ENCODE measurements at regions not wholly inside any gene's neighbourhood (a gene's known extent, or its start where the extent isn't known, plus 50 kb on each side); places are given as distances from the start of the nearest gene placed in this dataset.
"Not testable (repeated sequence)": the region's sequence is repeated elsewhere in the genome, so short reads cannot be mapped to it uniquely, and the experiment has no call there.

GRCh38 chr13:56700324-56700723 lies 440.4 kb upstream of the PRR20A start:
- Mint-ChIP-seq H3K4me3 (no peak overlapping the region), H3K4me1 (ENCODE audit: low read depth) (no peaks in the 10 kb centered on the region), H3K36me3 (ENCODE audit: low read depth) (no peaks in the 10 kb centered on the region), H3K27me3 (ENCODE audit: insufficient read depth) (no peaks in the 10 kb centered on the region), H3K9me3 (peaks cover 18% of the 10 kb centered on the region), H3K27ac (no peak overlapping the region)
- intact Hi-C loops (cut with micrococcal nuclease), result no loop called here
- no peak for DNase-seq (ENCODE audit: low spot score)

DNA sequence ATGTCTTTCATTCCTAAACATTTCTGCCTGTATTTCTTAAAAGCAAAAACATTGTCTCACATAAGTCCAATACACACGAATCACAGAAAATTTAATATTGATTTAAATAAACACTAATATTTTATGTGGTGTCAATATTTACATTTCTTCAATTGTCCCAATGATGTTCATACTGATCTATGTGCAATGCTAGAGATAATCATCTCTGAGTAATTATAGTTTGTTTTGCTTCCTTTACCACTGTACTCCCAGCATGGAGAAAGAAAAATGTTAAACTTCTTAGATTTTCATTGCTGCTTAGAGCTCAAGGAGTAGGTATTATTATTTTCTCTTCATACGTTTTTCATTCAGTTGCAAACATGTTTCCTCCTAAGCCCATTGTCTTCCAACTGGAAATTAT lies 434.2 kb upstream of the PRR20A start:
- intact Hi-C loops (cut with micrococcal nuclease), result no loop called here
- no peak for DNase-seq (ENCODE audit: low spot score)

DNA sequence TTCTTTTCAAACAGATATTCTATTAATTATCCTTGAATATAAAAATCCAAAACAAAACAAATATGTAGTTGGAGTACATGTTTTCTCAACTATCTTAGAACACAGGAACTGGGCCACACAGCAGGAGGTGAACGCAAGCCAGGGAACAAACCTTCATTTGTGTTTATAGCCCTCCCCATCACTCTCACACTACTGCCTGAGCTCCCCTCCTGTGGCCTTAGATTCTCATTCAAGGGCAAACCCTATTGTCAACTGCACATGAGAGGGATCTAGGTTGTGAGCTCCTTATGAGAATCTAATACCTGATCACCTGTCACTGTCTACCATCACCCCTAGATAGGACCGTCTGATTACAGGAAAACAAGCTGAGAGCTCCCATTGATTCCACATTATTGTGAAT lies 427.1 kb upstream of the PRR20A start:
- intact Hi-C loops (cut with micrococcal nuclease), result no loop called here
- Mint-ChIP-seq H3K36me3 (ENCODE audit: low read depth) (no peaks in the 10 kb centered on the region), H3K9me3 (peaks cover 12% of the 10 kb centered on the region), H3K4me1 (ENCODE audit: low read depth) (no peaks in the 10 kb centered on the region), H3K27me3 (ENCODE audit: insufficient read depth) (no peaks in the 10 kb centered on the region), H3K4me3 (no peak overlapping the region), H3K27ac (no peak overlapping the region)
- DNase-seq (ENCODE audit: low spot score), result no peak

More for the DNA sequence above, 434.2 kb upstream of the PRR20A start:
- H3K27me3 Mint-ChIP-seq (ENCODE audit: insufficient read depth), result no peaks in the 10 kb centered on the region
- H3K27ac Mint-ChIP-seq, result no peak overlapping the region
- no peaks in the 10 kb centered on the region for H3K36me3 Mint-ChIP-seq (ENCODE audit: low read depth)
- H3K4me3 Mint-ChIP-seq, result no peak overlapping the region
- peaks cover 14% of the 10 kb centered on the region for H3K9me3 Mint-ChIP-seq
- H3K4me1 Mint-ChIP-seq (ENCODE audit: low read depth), result no peaks in the 10 kb centered on the region

GRCh38 chr13:56718791-56719190 lies 421.9 kb upstream of the PRR20A start:
- H3K27me3 Mint-ChIP-seq (ENCODE audit: insufficient read depth), result no peaks in the 10 kb centered on the region
- H3K27ac Mint-ChIP-seq, result no peak overlapping the region
- H3K4me1 Mint-ChIP-seq (ENCODE audit: low read depth), result no peaks in the 10 kb centered on the region
- DNase-seq (ENCODE audit: low spot score), result no peak
- no peak overlapping the region for H3K4me3 Mint-ChIP-seq
- intact Hi-C loops (cut with micrococcal nuclease), result no loop called here
- H3K9me3 Mint-ChIP-seq, result peaks cover 14% of the 10 kb centered on the region
- H3K36me3 Mint-ChIP-seq (ENCODE audit: low read depth), result no peaks in the 10 kb centered on the region

- Mint-ChIP-seq H3K4me1 (ENCODE audit: low read depth) (no peaks in the 10 kb centered on the region), H3K36me3 (ENCODE audit: low read depth) (no peaks in the 10 kb centered on the region), H3K9me3 (peaks cover 10% of the 10 kb centered on the region), H3K27ac (no peak overlapping the region), H3K27me3 (ENCODE audit: insufficient read depth) (no peaks in the 10 kb centered on the region), H3K4me3 (no peak overlapping the region)
- intact Hi-C loops (cut with micrococcal nuclease), result no loop called here
- DNase-seq (ENCODE audit: low spot score), result no peak
Observed at GRCh38 chr13:56720841-56721240, 419.9 kb upstream of the PRR20A start.

DNA sequence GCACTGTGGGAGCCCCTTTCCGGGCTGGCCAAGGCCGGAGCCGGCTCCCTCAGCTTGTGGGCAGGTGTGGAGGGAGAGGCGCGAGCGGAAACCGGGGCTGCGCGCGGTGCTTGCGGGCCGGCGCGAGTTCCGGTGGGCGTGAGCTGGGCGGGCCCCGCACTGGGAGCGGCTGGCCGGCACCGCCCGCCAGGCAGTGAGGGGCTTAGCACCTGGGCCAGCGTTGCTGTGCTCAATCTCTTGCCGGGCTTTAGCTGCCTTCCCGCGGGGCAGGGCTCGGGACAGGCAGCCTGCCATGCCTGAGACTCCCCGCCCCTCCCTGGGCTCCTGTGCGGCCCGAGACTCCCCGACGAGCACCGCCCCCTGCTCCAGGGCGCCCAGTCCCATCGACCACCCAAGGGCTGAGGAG lies 405.2 kb upstream of the PRR20A start:
- intact Hi-C loops (cut with micrococcal nuclease), result no loop called here
- Mint-ChIP-seq H3K9me3 (peaks cover 20% of the 10 kb centered on the region), H3K27me3 (ENCODE audit: insufficient read depth) (no peaks in the 10 kb centered on the region), H3K4me1 (ENCODE audit: low read depth) (no peaks in the 10 kb centered on the region), H3K27ac (no peak overlapping the region), H3K36me3 (ENCODE audit: low read depth) (no peaks in the 10 kb centered on the region), H3K4me3 (no peak overlapping the region)
- DNase-seq (ENCODE audit: low spot score), result no peak

- no peak for DNase-seq (ENCODE audit: low spot score)
- Mint-ChIP-seq H3K4me1 (ENCODE audit: low read depth) (no peaks in the 10 kb centered on the region), H3K4me3 (no peak overlapping the region), H3K9me3 (peaks cover 20% of the 10 kb centered on the region), H3K36me3 (ENCODE audit: low read depth) (no peaks in the 10 kb centered on the region), H3K27ac (no peak overlapping the region), H3K27me3 (ENCODE audit: insufficient read depth) (no peaks in the 10 kb centered on the region)
- intact Hi-C loops (cut with micrococcal nuclease), result no loop called here
Observed at GRCh38 chr13:56736966-56737365, 403.8 kb upstream of the PRR20A start.

DNA sequence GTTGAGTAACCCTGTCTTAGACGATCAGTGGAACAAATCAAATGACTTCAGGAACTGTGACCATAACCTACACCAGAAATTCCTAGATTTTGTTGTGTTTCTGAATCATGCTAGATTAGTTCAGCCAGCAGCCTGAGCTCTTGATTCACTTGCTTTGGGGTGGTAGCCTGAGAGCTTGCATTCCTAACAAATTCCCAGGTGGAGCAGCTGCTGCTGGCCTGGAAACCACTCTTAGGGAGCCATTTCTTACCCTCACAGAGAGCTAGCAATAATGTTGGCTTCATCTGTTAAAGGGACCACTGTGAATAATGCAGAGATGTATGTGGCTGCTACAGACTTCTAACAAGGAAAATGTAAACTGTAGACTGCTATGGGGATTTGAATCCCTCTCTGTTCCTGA lies 388.1 kb upstream of the PRR20A start:
- H3K4me1 Mint-ChIP-seq (ENCODE audit: low read depth), result no peaks in the 10 kb centered on the region
- no peak for DNase-seq (ENCODE audit: low spot score)
- no peak overlapping the region for H3K27ac Mint-ChIP-seq
- H3K27me3 Mint-ChIP-seq (ENCODE audit: insufficient read depth), result no peaks in the 10 kb centered on the region
- intact Hi-C loops (cut with micrococcal nuclease), result no loop called here
- H3K4me3 Mint-ChIP-seq, result no peak overlapping the region
- H3K36me3 Mint-ChIP-seq (ENCODE audit: low read depth), result no peaks in the 10 kb centered on the region
- H3K9me3 Mint-ChIP-seq, result peaks cover 14% of the 10 kb centered on the region

DNA sequence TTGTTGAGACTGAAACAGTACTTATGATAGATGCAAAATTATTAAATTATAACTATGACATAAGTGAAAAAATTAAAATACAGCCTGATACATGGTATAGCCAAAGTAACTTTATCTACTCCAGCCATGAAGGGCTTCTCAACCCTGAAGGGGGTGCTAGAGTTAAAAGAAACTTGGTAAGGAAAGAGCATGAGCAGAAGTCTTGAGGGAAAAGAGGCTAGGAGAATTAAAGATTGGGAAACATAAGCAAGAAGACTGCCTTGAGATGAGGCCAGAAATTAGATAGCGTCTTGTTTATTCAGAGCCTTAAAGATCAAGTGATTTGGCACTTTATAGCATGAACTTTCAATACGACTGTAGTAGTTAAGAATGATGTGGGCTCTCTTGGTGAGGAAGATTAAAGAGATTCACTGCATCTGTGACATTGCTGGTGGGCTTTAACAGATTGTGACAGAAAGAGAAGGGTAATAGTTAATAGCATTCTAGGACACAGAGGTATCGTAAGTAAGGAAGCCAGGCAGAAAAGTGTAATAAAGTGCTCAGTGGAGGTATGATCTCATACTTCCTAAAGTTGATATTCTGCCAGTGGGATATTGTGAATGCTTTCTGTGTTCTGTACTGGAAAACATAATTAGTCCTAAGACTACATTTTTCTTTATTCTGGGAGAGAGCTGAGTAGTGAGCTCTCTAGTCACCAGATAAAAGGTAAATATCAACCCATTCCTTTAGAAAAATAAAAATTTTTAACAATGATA lies 385.4 kb upstream of the PRR20A start:
- DNase-seq (ENCODE audit: low spot score), result no peak
- Mint-ChIP-seq H3K4me1 (ENCODE audit: low read depth) (no peaks in the 10 kb centered on the region), H3K27ac (no peak overlapping the region), H3K36me3 (ENCODE audit: low read depth) (no peaks in the 10 kb centered on the region), H3K27me3 (ENCODE audit: insufficient read depth) (no peaks in the 10 kb centered on the region), H3K4me3 (no peak overlapping the region), H3K9me3 (peaks cover 15% of the 10 kb centered on the region)
- intact Hi-C loops (cut with micrococcal nuclease), result no loop called here

DNA sequence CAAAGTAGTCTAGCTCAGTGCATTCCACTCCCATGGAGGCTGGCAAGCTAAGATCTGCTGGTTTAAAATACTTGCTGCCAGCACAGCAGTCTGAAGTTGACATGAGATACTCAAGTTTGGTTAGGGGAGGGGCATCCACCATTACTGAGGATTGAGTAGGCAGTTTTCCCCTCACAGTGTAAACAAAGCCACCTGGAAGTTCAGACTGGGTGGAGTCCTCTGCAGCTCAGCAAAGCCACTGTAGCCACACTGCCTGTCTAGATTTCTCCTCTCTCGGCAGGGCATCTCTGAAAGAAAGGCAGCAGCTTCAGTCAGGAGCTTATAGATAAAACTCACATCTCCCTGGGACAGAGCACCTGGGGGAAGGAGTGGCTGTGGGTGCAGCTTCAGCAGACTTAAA lies 377.4 kb upstream of the PRR20A start:
- H3K27me3 Mint-ChIP-seq (ENCODE audit: insufficient read depth); H3K4me1 Mint-ChIP-seq (ENCODE audit: low read depth); DNase-seq (ENCODE audit: low spot score); intact Hi-C loops (cut with micrococcal nuclease); H3K27ac Mint-ChIP-seq; H3K4me3 Mint-ChIP-seq; H3K36me3 Mint-ChIP-seq (ENCODE audit: low read depth): not testable (repeated sequence)
- peaks cover 42% of the 10 kb centered on the region for H3K9me3 Mint-ChIP-seq

GRCh38 chr13:56773148-56773547 lies 367.6 kb upstream of the PRR20A start:
- no peak overlapping the region for H3K27ac Mint-ChIP-seq
- no peaks in the 10 kb centered on the region for H3K27me3 Mint-ChIP-seq (ENCODE audit: insufficient read depth)
- H3K4me3 Mint-ChIP-seq, result no peak overlapping the region
- intact Hi-C loops (cut with micrococcal nuclease), result no loop called here
- peaks cover 28% of the 10 kb centered on the region for H3K9me3 Mint-ChIP-seq
- no peaks in the 10 kb centered on the region for H3K36me3 Mint-ChIP-seq (ENCODE audit: low read depth)
- H3K4me1 Mint-ChIP-seq (ENCODE audit: low read depth), result no peaks in the 10 kb centered on the region
- DNase-seq (ENCODE audit: low spot score), result no peak

- Mint-ChIP-seq H3K4me3 (no peak overlapping the region), H3K36me3 (ENCODE audit: low read depth) (no peaks in the 10 kb centered on the region), H3K27me3 (ENCODE audit: insufficient read depth) (no peaks in the 10 kb centered on the region), H3K4me1 (ENCODE audit: low read depth) (no peaks in the 10 kb centered on the region), H3K9me3 (no peaks in the 10 kb centered on the region), H3K27ac (no peak overlapping the region)
- no peak for DNase-seq (ENCODE audit: low spot score)
- intact Hi-C loops (cut with micrococcal nuclease), result no loop called here
Observed at GRCh38 chr13:56789527-56789926, 351.2 kb upstream of the PRR20A start.

- no peak overlapping the region for H3K4me3 Mint-ChIP-seq
- no peaks in the 10 kb centered on the region for H3K4me1 Mint-ChIP-seq (ENCODE audit: low read depth)
- no peaks in the 10 kb centered on the region for H3K36me3 Mint-ChIP-seq (ENCODE audit: low read depth)
- H3K27ac Mint-ChIP-seq, result no peak overlapping the region
- peaks cover 13% of the 10 kb centered on the region for H3K9me3 Mint-ChIP-seq
- intact Hi-C loops (cut with micrococcal nuclease), result no loop called here
- DNase-seq (ENCODE audit: low spot score), result no peak
- no peaks in the 10 kb centered on the region for H3K27me3 Mint-ChIP-seq (ENCODE audit: insufficient read depth)
Observed at GRCh38 chr13:56837161-56837560, 303.6 kb upstream of the PRR20A start.

GRCh38 chr13:56850852-56851251 lies 289.9 kb upstream of the PRR20A start:
- H3K27me3 Mint-ChIP-seq (ENCODE audit: insufficient read depth), result no peaks in the 10 kb centered on the region
- no peak overlapping the region for H3K27ac Mint-ChIP-seq
- H3K4me3 Mint-ChIP-seq, result no peak overlapping the region
- intact Hi-C loops (cut with micrococcal nuclease), result no loop called here
- no peak for DNase-seq (ENCODE audit: low spot score)
- H3K36me3 Mint-ChIP-seq (ENCODE audit: low read depth), result no peaks in the 10 kb centered on the region
- H3K4me1 Mint-ChIP-seq (ENCODE audit: low read depth), result no peaks in the 10 kb centered on the region
- H3K9me3 Mint-ChIP-seq, result peaks cover 22% of the 10 kb centered on the region
